Mucosa of descending colon (tissue), 3 donors: ENCODE measurements at regions not wholly inside any gene's neighbourhood (a gene's known extent, or its start where the extent isn't known, plus 50 kb on each side); places are given as distances from the start of the nearest gene placed in this dataset.
"Not testable (repeated sequence)": the region's sequence is repeated elsewhere in the genome, so short reads cannot be mapped to it uniquely, and the experiment has no call there.

Source experiments
- ATAC-seq: fragments of 200-7000 bp; cut with Tn5 transposase; one replicate; pipeline ENCODE4 v1.9.1; 2020; ENCODE audit warnings: mild to moderate bottlenecking, moderate library complexity
- DNase-seq, 3 donors: peaks; one replicate each; pipeline ENCODE4 v3.0.0-alpha.2; 2020
- H3K36me3 ChIP-seq: fragments of 200-600 bp; one replicate; pipeline ENCODE4 v1.8.0; 2021; ENCODE audit warnings: low read depth, mild to moderate bottlenecking
- H3K4me1 ChIP-seq: fragments of 200-600 bp; one replicate; pipeline ENCODE4 v1.8.0; 2021; ENCODE audit warnings: low read depth, mild to moderate bottlenecking
- H3K4me3 ChIP-seq: fragments of 200-600 bp; one replicate; pipeline ENCODE4 v1.8.0; 2021; ENCODE audit warnings: mild to moderate bottlenecking
- H3K9me3 ChIP-seq: fragments of 200-600 bp; one replicate; pipeline ENCODE4 v1.8.0; 2021; ENCODE audit warnings: mild to moderate bottlenecking
- CTCF ChIP-seq: fragments of 200-600 bp; IDR thresholded peaks from one replicate; pipeline ENCODE4 v1.8.0; 2022; ENCODE audit warnings: antibody characterized with exemption, mild to moderate bottlenecking
- intact Hi-C, 2 donors: fragments of 100-400 bp; cut with DNase I in 1 of 2; cut with micrococcal nuclease in 1 of 2; formaldehyde crosslinking; loops; one replicate each; pipeline versions ENCODE4 v1.11.0 to v1.11.1; 2022; cut with DNase I, micrococcal nuclease
- donor health status: DM: no; HTN: no; CAD: no; lungs with moderate emphysema.
- donor health status: DM: no; HTN: no; CAD: no.
- donor health status: DM: no; HTN: yes; CAD: no.

DNA sequence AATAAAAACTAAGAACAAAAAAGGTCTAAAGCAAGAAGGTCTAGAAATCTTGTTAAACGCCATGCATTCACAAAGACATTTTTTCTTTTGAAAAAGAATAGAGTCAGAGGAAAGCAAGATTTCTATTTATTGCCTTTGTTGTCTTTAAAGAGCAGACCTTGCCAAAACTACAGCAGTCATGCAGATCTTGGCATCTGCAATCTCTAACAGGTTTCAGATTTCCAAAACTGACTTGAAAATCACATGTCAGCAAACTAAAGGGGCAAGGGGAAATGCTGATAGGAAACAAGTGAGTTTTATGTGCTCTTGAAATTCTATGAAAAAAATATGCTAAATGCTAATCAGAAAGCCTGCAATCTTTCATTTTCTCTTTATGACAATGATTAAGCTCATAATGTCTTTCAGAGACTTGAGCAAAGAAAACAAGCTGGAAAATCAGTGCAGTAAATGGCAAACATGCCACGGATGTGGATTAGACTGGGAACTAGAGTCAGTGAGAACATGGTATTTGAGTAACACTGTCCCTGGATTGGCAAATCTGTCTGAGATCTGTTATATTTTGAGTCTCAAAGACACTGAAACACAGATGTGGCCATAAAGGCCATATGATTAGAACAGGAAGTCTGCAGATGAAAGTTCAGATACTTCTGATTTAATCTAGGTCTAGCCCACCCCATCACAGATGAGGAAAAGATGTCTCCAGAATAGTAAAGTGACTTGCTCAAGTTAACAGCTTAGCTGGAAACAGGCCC is 361.4 kb upstream of the RPS23 start:
- no peaks in the 10 kb centered on the region for H3K9me3 ChIP-seq
- no peak for TF ChIP-seq CTCF
- intact Hi-C loops: no loop called here
- H3K4me3 ChIP-seq: no peak overlapping the region
- DNase-seq (no peak), ATAC-seq (no peak)
- no peaks in the 10 kb centered on the region for H3K36me3 ChIP-seq
- peaks cover 25% of the 10 kb centered on the region for H3K4me1 ChIP-seq

- peaks cover 28% of the 10 kb centered on the region for H3K4me1 ChIP-seq
- no peaks in the 10 kb centered on the region for H3K9me3 ChIP-seq
- no peaks in the 10 kb centered on the region for H3K36me3 ChIP-seq
- intact Hi-C loops: no loop called here
- ATAC-seq: no peak
- no peak overlapping the region for H3K4me3 ChIP-seq
- no peak for DNase-seq
- TF ChIP-seq CTCF: no peak
These were observed 358.4 kb upstream of the RPS23 start for GRCh38 chr5:82636591-82636990.

GRCh38 chr5:82635561-82636288 is 357.6 kb upstream of the RPS23 start:
- no peak for TF ChIP-seq CTCF
- ATAC-seq: peak; percentile 91
- intact Hi-C loops: no loop called here
- Histone ChIP-seq H3K9me3 (no peaks in the 10 kb centered on the region), H3K4me3 (no peak overlapping the region), H3K4me1 (peaks cover 28% of the 10 kb centered on the region), H3K36me3 (no peaks in the 10 kb centered on the region)
- DNase-seq: no peak

DNA sequence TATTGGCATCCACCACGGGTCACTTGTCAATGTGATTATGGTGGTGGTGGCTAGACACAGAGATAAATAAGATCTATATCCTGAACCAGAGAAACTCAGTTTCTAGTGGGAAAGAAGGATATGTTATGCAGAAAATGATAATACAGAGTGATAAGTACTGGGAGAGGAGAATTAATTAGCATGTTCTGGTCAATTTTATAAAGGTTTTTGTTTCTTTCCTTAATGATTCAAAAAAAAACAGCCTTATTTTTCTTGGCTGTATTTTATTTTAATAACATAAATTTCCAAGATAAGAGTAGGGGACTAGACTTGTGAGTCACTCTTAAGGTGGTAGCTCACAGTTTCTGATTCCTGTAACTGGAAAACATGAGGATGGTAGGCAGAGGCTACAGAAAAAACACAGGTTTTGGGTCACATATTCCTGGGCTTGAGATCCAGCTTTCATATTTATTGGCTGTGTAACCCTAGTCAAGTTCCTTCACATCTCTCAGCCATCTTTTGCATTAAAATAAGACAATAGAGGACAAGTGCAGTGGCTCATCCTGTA is 350.3 kb upstream of the RPS23 start:
- no peak for TF ChIP-seq CTCF
- intact Hi-C loops: no loop called here
- DNase-seq: no peak

DNA sequence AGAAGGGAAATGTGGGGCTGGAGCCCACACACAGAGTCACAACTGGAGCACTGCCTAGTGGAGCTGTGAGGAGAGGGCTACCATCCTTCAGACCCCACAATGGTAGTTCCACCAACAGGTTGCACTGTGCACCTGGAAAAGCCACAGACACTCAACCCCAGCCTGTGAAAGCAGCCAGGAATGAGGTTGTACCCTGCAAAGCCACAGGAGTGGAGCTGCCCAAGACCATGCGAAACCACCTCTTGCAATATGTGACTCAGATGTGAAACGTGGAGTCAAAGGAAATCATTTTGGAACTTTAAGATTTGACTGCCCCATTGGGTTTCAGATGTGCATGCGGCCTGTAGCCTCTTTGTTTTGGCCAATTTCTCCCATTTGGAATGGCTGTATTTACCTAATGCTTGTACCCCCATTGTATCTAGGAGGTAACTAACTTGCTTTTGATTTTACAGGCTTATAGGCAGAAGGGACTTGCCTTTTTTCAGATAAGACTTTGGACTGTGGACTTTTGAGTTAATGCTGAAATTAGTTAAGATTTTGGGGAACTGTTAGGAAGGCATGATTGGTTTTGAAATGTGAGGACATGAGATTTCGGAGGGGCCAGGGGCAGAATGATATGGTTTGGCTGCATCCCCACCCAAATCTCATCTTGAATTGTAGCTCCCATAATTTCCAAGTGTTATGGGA is 348.9 kb upstream of the RPS23 start:
- H3K4me1 ChIP-seq: peaks cover 10% of the 10 kb centered on the region
- H3K9me3 ChIP-seq, ATAC-seq, intact Hi-C loops, H3K4me3 ChIP-seq, DNase-seq, H3K36me3 ChIP-seq: not testable (repeated sequence)

More for the DNA sequence above, 350.3 kb upstream of the RPS23 start:
- H3K4me1 ChIP-seq: no peaks in the 10 kb centered on the region
- H3K36me3 ChIP-seq: no peaks in the 10 kb centered on the region
- no peaks in the 10 kb centered on the region for H3K9me3 ChIP-seq
- no peak overlapping the region for H3K4me3 ChIP-seq
- no peak for ATAC-seq

GRCh38 chr5:82626012-82626411 is 347.9 kb upstream of the RPS23 start:
- DNase-seq, ATAC-seq, H3K9me3 ChIP-seq, H3K36me3 ChIP-seq, H3K4me3 ChIP-seq, intact Hi-C loops: not testable (repeated sequence)
- peaks cover 10% of the 10 kb centered on the region for H3K4me1 ChIP-seq
